Activated T-cell treated with anti-CD3 and anti-CD28 coated beads, Interleukin-2, amount 50 U/mL, for 1 hour (primary cell): ENCODE measurements at regions not wholly inside any gene's neighbourhood (a gene's known extent, or its start where the extent isn't known, plus 50 kb on each side); places are given as distances from the start of the nearest gene placed in this dataset.
"Not testable (repeated sequence)": the region's sequence is repeated elsewhere in the genome, so short reads cannot be mapped to it uniquely, and the experiment has no call there.

Experiments
- DNase-seq: peaks from one replicate; pipeline ENCODE4 v3.0.0-alpha.2; 2020

GRCh38 chr13:85597790-85598500 lies 201.3 kb downstream of the SLITRK6 start:
- no peak for DNase-seq

DNA sequence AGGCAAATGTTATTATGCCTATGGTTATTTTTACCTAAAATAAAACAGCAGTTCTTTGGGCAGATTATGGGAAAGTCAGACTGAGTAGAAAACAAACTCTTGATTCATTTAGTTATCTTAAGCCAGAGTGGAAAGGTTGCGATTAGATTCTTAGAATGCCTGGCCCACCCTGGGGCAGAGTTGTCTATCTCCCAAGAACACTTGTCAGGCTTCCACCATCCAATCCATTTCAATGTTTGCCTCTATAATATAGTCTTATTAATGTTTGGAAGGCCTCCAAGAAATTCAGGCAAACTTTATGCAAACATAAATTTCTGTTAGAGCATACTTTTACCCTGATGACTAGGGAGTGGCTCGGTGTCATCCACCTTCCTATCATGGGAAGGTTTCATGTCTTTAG lies 207.0 kb downstream of the SLITRK6 start:
- no peak for DNase-seq

- DNase-seq, result no peak
Measured at GRCh38 chr13:85590231-85590931, 208.8 kb downstream of the SLITRK6 start.

- no peak for DNase-seq
Measured at GRCh38 chr13:85589021-85589420, 210.2 kb downstream of the SLITRK6 start.

GRCh38 chr13:85588359-85588758 lies 210.9 kb downstream of the SLITRK6 start:
- no peak for DNase-seq

DNA sequence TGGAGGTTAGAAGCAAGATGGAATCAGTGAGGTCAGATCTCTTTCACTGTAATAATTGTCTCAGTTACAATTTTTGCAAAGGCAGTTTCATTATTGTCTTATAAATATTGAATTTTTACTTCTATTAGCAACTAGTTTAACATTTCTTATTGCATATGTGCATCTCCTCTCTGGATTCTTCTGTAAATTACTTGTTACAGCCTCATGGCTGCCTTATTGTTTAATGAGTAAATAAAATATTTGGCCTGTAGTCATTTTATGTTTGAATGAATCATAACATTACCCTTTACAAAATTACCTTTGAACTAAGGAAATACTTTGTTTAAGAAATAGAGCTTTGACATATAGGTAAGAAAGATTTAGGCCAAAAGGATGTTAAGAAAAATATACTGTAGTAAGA lies 212.4 kb downstream of the SLITRK6 start:
- DNase-seq, result no peak

DNA sequence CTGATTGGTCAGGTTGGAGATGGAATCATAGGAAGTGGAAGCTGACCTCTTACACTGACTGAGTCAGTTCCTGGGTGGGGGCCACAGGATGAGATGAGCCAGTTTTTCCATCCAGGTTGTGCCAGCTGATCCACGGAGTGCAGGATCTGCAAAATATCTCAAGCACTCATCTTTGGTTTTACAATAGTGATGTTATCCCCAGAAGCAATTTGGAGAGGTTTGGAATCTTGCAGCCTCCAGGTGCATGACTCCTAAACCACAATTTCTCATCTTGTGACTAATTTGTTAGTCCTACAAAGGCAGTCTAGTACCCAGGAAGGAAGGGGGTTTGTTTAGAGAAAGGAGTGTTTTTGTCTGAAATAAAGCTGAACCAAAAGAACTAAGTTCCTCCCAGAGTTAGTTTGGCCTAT lies 212.8 kb downstream of the SLITRK6 start:
- DNase-seq, result no peak

GRCh38 chr13:85582890-85583289 lies 216.3 kb downstream of the SLITRK6 start:
- DNase-seq, result no peak

DNA sequence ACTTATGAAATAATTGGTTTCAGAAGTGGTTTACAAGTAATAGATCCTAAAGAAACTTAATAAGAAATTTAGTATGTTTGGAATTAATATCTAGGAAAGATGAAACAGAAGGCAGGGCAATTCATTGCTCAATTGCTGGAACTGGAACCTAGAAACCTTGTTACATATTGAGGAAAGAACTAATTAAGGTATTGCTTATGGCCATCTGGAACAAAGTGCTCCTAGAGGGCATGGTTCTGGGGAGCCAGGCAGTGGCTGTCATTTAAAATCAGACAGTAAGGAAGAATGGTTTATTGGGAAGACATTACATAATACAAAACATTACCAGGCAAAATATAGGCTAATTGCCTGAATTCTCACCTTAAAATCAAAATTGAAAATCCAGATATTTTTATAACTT lies 224.1 kb downstream of the SLITRK6 start:
- no peak for DNase-seq

DNA sequence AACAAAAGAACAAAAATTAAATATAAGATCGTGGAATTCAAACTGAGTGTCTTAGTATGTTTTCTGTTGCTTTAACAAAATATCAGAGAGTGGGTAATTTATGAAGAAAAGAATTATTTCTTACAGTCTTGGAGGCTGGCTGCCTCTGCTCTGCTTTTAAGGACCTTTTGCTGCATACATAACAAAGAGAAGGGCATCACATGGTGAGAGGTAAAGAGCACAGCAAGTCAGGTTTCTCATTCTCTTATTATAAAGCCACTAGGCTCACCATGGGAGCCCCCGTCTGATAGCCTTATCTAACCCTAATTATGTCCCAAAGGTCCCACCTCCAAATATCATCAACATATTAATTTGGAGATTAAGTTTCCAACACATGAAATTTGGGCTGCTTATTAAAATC lies 231.3 kb downstream of the SLITRK6 start:
- no peak for DNase-seq

- DNase-seq, result no peak
Measured at GRCh38 chr13:85565652-85566051, 233.6 kb downstream of the SLITRK6 start.

- no peak for DNase-seq
Measured at GRCh38 chr13:85564598-85564997, 234.6 kb downstream of the SLITRK6 start.

GRCh38 chr13:85562282-85562681 lies 236.9 kb downstream of the SLITRK6 start:
- no peak for DNase-seq

DNA sequence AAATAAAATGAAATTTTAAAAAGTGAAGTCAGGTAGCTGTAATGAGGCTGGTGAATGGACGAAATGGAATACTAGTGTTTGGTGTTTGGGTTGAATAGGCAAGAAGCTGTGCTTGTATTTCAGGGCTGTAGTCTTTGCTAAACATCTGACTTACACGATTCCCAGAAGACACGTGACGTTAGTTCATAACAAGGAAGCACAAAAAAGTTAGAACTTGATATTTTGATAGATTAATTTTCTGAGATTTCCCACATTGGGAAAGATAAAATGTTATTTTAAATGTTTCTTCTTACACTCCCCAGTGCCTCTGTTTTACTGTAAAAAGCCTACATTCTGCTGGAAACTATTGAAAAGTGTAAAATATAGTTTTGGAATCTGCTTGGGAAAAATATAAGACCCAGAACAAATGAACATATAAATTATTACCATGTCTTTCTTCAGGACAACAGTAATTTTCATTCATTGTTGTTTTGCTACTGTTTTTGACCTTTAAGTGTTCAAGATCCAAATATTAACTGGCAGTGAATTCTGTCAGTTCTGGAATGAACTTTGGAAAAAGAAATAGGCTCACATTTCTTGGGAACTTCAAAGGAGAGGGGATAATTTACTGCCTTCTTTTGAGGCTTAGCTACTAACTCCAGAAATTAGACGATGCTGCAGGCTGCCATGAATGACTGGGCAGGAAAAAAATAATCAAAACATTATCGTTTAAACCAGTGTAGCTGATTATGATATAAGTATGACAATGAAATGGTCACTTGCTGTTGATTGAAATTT lies 241.3 kb downstream of the SLITRK6 start:
- DNase-seq, result no peak

DNA sequence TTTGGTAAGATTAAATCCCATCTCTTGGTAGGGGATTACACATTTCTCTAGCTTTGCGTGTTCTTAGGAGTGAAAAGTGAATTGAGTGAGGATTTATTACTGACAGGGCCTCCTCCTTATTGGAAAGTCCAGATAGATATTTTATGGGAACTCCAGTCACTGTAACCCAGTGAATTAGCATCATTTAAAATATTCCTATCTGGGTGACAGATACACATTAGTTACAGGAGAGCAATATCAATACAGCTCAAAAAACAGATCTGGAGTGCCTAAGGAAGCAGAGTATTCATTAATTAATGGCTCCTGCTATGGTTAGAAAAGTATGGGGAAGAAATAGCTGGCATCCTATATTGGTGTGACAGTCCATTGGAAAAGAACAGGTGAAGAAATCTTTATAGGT lies 248.2 kb downstream of the SLITRK6 start:
- DNase-seq, result no peak

DNA sequence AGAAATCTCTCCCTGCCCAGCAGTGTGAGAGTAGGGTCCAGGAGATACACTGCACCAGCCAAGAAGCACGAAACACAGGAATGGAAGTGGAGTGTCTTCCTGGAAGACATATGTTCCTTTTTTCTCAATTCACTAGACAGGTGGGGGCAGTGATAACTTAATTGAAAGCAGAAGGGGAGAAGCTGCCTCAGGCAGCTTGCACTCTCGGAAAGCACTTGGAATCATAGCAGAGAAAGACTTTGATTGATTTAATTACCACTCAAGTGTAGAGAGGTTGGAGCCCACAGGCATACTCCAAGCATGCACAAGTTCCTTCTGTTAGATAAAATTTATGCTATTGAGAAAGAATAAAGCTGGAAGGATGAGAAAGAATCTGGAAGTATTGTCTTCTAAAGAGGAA lies 249.4 kb downstream of the SLITRK6 start:
- DNase-seq, result no peak

DNA sequence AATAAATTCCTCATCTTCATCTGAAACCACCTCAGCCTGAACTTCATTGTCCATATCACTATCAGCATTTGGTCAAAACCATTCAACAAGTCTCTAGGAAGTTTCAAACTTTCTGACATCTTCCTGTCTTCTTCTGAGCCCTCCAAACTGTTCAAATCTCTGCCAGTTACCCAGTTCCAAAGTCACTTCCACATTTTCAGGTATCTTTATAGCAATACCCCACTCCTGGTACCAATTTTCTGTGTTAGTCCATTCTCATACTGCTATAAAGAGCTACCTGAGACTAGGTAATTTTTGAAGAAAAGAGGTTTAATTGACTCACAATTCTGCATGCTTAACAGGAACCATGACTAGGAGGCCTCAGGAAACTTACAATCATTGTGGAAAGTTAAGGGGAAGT lies 250.4 kb downstream of the SLITRK6 start:
- DNase-seq, result not testable (repeated sequence)

DNA sequence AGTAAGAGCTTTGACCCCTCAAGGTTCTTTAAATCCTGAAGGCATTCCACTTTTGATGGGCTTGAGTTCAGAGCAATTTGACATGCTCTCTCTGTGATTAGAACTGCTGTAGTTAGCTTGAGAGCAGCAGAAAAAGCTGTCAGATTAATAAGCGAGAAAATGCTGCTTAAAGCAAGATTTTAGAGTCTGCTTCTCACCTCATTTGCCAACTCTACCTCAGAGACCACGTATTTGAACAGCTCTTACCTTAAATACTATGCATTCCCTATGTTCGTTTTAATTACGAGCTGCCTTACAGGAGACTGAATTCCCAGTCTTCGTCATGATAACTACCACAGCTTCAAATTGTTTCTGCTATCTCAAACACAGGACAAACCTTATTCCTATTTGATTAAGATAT lies 253.4 kb downstream of the SLITRK6 start:
- DNase-seq, result no peak

GRCh38 chr13:85544756-85545155 lies 254.5 kb downstream of the SLITRK6 start:
- no peak for DNase-seq

- no peak for DNase-seq
Measured at GRCh38 chr13:85543144-85543543, 256.1 kb downstream of the SLITRK6 start.

GRCh38 chr13:85541476-85541875 lies 257.7 kb downstream of the SLITRK6 start:
- DNase-seq, result no peak

DNA sequence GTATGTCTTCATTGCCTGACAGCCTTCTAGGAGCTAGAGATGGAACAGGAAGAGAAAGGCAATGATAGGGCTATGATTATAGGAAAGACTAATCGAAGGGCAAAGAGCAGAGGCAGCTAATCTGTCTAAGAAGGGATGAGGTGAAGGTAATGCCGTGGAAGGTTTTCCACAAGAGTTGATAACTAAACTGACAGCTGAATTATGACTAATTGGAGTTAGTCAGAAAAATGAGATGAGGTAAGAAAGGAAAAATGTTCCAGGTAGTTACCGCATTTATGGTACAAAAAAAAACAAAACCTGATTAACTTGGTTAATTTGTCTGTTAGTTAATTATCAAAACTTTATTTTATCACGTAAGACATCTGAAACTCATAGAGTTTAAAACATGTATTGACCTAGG lies 260.3 kb downstream of the SLITRK6 start:
- DNase-seq, result no peak

- no peak for DNase-seq
Measured at GRCh38 chr13:85537601-85538000, 261.6 kb downstream of the SLITRK6 start.

DNA sequence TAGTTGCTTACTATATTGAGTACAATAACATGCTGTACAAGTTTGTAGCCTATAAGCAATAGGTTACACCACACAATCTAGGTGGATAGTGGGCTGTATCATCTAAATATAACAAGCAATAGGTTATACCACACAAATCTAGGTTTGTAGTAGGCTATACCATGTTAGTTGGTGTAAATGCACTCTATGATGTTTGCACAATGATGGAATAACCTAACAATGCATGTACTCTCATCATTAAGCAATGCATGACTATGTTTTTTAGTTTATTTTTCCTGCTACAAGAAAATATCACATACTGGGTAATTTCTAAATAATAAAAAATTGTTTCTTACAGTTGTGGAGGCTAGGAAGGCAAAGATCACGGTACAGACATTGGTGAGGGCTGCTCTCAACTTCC lies 262.5 kb downstream of the SLITRK6 start:
- no peak for DNase-seq
